B cell (primary cell): ENCODE measurements at regions not wholly inside any gene's neighbourhood (a gene's known extent, or its start where the extent isn't known, plus 50 kb on each side); places are given as distances from the start of the nearest gene placed in this dataset.

Experiments
- EZH2 ChIP-seq: IDR thresholded peaks from 2 replicates; pipeline ENCODE4 v1.6.1; 2012; ENCODE audit warnings: borderline replicate concordance, low read depth, mild to moderate bottlenecking, moderate library complexity, low read length; ENCODE audit not compliant: insufficient read depth, poor library complexity, severe bottlenecking
- TF ChIP-seq, protein P1 (sequence below): fragments of 200-600 bp; IDR thresholded peaks from one replicate; pipeline ENCODE4 v1.8.0; 2022; ENCODE audit warnings: antibody characterized with exemption, mild to moderate bottlenecking

GRCh38 chr1:87688136-87688535 lies 359.5 kb downstream of the LMO4 start:
- TF ChIP-seq EZH2, result no peak
- TF ChIP-seq, protein P1, sequence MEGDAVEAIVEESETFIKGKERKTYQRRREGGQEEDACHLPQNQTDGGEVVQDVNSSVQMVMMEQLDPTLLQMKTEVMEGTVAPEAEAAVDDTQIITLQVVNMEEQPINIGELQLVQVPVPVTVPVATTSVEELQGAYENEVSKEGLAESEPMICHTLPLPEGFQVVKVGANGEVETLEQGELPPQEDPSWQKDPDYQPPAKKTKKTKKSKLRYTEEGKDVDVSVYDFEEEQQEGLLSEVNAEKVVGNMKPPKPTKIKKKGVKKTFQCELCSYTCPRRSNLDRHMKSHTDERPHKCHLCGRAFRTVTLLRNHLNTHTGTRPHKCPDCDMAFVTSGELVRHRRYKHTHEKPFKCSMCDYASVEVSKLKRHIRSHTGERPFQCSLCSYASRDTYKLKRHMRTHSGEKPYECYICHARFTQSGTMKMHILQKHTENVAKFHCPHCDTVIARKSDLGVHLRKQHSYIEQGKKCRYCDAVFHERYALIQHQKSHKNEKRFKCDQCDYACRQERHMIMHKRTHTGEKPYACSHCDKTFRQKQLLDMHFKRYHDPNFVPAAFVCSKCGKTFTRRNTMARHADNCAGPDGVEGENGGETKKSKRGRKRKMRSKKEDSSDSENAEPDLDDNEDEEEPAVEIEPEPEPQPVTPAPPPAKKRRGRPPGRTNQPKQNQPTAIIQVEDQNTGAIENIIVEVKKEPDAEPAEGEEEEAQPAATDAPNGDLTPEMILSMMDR, result no peak
